OCI-LY1 (cell line): ENCODE measurements at regions not wholly inside any gene's neighbourhood (a gene's known extent, or its start where the extent isn't known, plus 50 kb on each side); places are given as distances from the start of the nearest gene placed in this dataset.

Source experiments
- CTCF ChIP-seq: fragments of 200-600 bp; sonication (generic), shearing (Covaris generic); IDR thresholded peaks from 2 replicates; pipeline ENCODE4 v1.5.1; 2017; ENCODE audit warnings: mild to moderate bottlenecking, antibody characterized with exemption, low read length, moderate library complexity, mixed read lengths
- EZH2 ChIP-seq: fragments of 200-600 bp; sonication (generic), shearing (Covaris generic); IDR thresholded peaks from 2 replicates; pipeline ENCODE4 v1.8.0; 2017; ENCODE audit warnings: borderline replicate concordance, mixed run types, mild to moderate bottlenecking, antibody characterized with exemption, low read length, moderate library complexity, mixed read lengths

GRCh38 chr2:236882930-236883329, 202.8 kb upstream of the COPS8 start:
- no peak for TF ChIP-seq CTCF
- no peak for TF ChIP-seq EZH2
